Suprapubic skin (tissue), 3 donors: ENCODE measurements at regions not wholly inside any gene's neighbourhood (a gene's known extent, or its start where the extent isn't known, plus 50 kb on each side); places are given as distances from the start of the nearest gene placed in this dataset.

Source experiments
- CTCF ChIP-seq, 2 donors: fragments of 200-600 bp in 1 of 2; fragments of 450-650 bp in 1 of 2; sonication (generic) in 1 of 2; IDR thresholded peaks; one replicate each; pipeline ENCODE4 v1.5.1; 2016 to 2019; ENCODE audit warnings: antibody characterized with exemption in 2 of 2, mild to moderate bottlenecking in 1 of 2, moderate library complexity in 1 of 2
- POLR2A ChIP-seq, 2 donors: fragments of 450-650 bp; IDR thresholded peaks; one replicate each; pipeline ENCODE4 v1.6.1; 2017; ENCODE audit warnings: antibody characterized with exemption in 2 of 2, mild to moderate bottlenecking in 2 of 2, moderate library complexity in 2 of 2

DNA sequence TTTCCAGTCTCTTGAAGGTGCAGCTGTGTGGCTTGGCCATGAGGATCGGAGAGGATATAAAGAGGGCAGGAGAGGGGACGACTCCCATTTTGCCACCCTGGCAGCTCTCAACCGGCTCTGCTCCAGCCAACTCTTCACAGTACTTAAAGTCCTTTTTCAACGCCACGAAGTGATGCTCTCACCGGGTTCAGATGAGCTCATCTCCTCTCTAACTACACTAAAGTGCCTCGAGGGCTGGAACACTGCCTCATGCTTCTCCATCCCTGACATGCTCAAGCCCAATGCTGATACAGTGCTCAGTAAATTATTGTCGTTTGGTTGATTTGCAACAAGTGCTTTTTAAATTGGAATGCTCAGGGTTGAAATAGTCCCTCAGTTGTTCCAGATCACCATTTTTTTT, 97.8 kb downstream of the GTPBP8 start:
- TF ChIP-seq CTCF (IDR thresholded peaks at IDR 0.05): no peak
- no peak for TF ChIP-seq POLR2A (IDR thresholded peaks at IDR 0.05)
